Breast epithelium (tissue), 4 donors: ENCODE measurements at regions not wholly inside any gene's neighbourhood (a gene's known extent, or its start where the extent isn't known, plus 50 kb on each side); places are given as distances from the start of the nearest gene placed in this dataset.

Experiments
- DNase-seq, 2 donors: peaks; one replicate each; pipeline ENCODE4 v3.0.0-alpha.2; 2019; ENCODE audit warnings: low spot score in 2 of 2
- H3K27ac ChIP-seq, 2 donors: fragments of 200-600 bp; sonication (generic) in 1 of 2; one replicate each; pipeline ENCODE4 v1.5.1; 2016 to 2019; ENCODE audit warnings: mild to moderate bottlenecking in 1 of 2
- H3K27me3 ChIP-seq, 2 donors: fragments of 200-600 bp; sonication (generic) in 1 of 2; one replicate each; pipeline versions ENCODE4 v1.5.1 to v1.6.0; 2017 to 2019; ENCODE audit warnings: control low read depth in 1 of 2, mild to moderate bottlenecking in 1 of 2
- H3K36me3 ChIP-seq: fragments of 200-600 bp; one replicate; pipeline ENCODE4 v1.5.1; 2019
- H3K4me1 ChIP-seq, 2 donors: fragments of 200-600 bp; sonication (generic); one replicate each; pipeline ENCODE4 v1.5.1; 2016 to 2019; ENCODE audit warnings: control low read depth in 1 of 2
- H3K4me3 ChIP-seq, 3 donors: fragments of 200-600 bp; sonication (generic); 1 replicate in 2 of 3; 2 replicates in 1 of 3; pipeline ENCODE4 v1.5.1; 2016 to 2019; ENCODE audit warnings: mild to moderate bottlenecking in 3 of 3, moderate library complexity in 2 of 3
- H3K9me3 ChIP-seq, 2 donors: fragments of 200-600 bp; sonication (generic) in 1 of 2; one replicate each; pipeline ENCODE4 v1.5.1; 2016 to 2019; ENCODE audit warnings: control low read depth in 1 of 2
- CTCF ChIP-seq, 3 donors: fragments of 450-650 bp; IDR thresholded peaks; one replicate each; pipeline ENCODE4 v1.5.1; 2016 to 2017; ENCODE audit warnings: antibody characterized with exemption in 3 of 3, mild to moderate bottlenecking in 3 of 3, moderate library complexity in 3 of 3
- POLR2A ChIP-seq: fragments of 450-650 bp; IDR thresholded peaks from one replicate; pipeline ENCODE4 v1.6.1; 2016; ENCODE audit warnings: antibody characterized with exemption, mild to moderate bottlenecking, moderate library complexity
- POLR2AphosphoS5 ChIP-seq, 3 donors: sonication (generic); formaldehyde crosslinking; IDR thresholded peaks; one replicate each; pipeline ENCODE4 v1.6.1; 2017; ENCODE audit warnings: antibody characterized with exemption in 3 of 3
- intact Hi-C: fragments of 100-400 bp; cut with DNase I; formaldehyde crosslinking; loops from one replicate; pipeline ENCODE4 v1.15.1; 2023; ENCODE audit warnings: low total_unique reads

GRCh38 chr12:78446555-78446954 lies 418.0 kb upstream of the SYT1 start:
- no peaks in the 10 kb centered on the region for H3K27me3 ChIP-seq
- H3K4me1 ChIP-seq, result no peaks in the 10 kb centered on the region
- DNase-seq, result no peak
- no peaks in the 10 kb centered on the region for H3K36me3 ChIP-seq
- TF ChIP-seq CTCF (IDR thresholded peaks at IDR 0.05) (no peak), POLR2A (no peak), POLR2AphosphoS5 (IDR thresholded peaks at IDR 0.05) (no peak)
- no peak overlapping the region for H3K27ac ChIP-seq
- H3K9me3 ChIP-seq, result no peaks in the 10 kb centered on the region
- intact Hi-C loops, result no loop called here
- H3K4me3 ChIP-seq, result no peak overlapping the region

DNA sequence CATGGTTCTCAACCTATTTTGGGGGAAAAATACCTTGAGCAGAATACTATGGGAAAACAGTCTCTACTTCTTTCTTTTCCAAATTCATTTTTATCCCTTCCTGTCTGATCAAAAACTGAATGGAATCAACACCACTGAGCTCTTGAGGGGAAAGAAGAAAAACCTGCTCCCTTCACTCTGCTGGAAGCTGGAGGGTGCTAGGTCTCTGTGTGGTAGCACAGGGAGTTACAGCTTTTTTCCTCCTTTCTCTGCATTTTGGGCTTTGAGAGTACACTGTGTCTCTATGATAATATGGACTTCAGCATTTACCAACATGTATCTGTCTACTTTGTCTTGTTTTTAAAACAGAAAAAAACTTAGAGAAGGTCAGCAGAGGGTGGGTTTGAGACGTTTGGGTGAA lies 417.2 kb upstream of the SYT1 start:
- H3K9me3 ChIP-seq, result no peaks in the 10 kb centered on the region
- TF ChIP-seq POLR2A (no peak), CTCF (IDR thresholded peaks at IDR 0.05) (no peak), POLR2AphosphoS5 (IDR thresholded peaks at IDR 0.05) (no peak)
- no peak for DNase-seq
- no peaks in the 10 kb centered on the region for H3K36me3 ChIP-seq
- no peaks in the 10 kb centered on the region for H3K4me1 ChIP-seq
- intact Hi-C loops, result no loop called here
- H3K27me3 ChIP-seq, result no peaks in the 10 kb centered on the region
- H3K27ac ChIP-seq, result no peak overlapping the region
- H3K4me3 ChIP-seq, result no peak overlapping the region

DNA sequence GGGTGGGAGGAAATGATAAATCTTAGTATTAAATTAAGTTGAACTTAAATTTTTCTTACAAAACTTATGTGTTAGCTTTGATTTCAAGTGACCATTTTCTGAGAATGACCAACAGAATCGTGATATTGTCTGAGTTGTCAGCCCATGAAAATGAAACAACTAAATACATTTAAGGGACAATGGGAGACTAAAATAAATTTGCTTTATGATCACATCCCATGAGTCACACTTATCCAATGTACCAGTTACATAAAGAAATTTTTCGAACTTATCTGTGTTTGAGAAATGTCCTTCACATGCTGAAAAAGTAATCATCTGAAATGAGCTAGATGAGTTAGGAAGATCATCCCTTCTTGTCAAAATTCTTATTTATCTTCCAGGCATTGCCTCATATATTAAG lies 415.9 kb upstream of the SYT1 start:
- no peak overlapping the region for H3K27ac ChIP-seq
- no peaks in the 10 kb centered on the region for H3K36me3 ChIP-seq
- no peak for DNase-seq
- no peaks in the 10 kb centered on the region for H3K9me3 ChIP-seq
- TF ChIP-seq POLR2AphosphoS5 (IDR thresholded peaks at IDR 0.05) (no peak), POLR2A (no peak), CTCF (IDR thresholded peaks at IDR 0.05) (no peak)
- intact Hi-C loops, result no loop called here
- no peaks in the 10 kb centered on the region for H3K27me3 ChIP-seq
- no peaks in the 10 kb centered on the region for H3K4me1 ChIP-seq
- H3K4me3 ChIP-seq, result no peak overlapping the region

GRCh38 chr12:78455991-78456390 lies 408.6 kb upstream of the SYT1 start:
- intact Hi-C loops, result no loop called here
- Histone ChIP-seq H3K9me3 (no peaks in the 10 kb centered on the region), H3K4me3 (no peak overlapping the region), H3K36me3 (no peaks in the 10 kb centered on the region), H3K27ac (no peak overlapping the region), H3K27me3 (no peaks in the 10 kb centered on the region), H3K4me1 (no peaks in the 10 kb centered on the region)
- no peak for TF ChIP-seq POLR2AphosphoS5 (IDR thresholded peaks at IDR 0.05)
- TF ChIP-seq CTCF (IDR thresholded peaks at IDR 0.05), result no peak
- TF ChIP-seq POLR2A, result no peak
- DNase-seq, result no peak

GRCh38 chr12:78457938-78458337 lies 406.6 kb upstream of the SYT1 start:
- Histone ChIP-seq H3K27ac (no peak overlapping the region), H3K36me3 (no peaks in the 10 kb centered on the region), H3K9me3 (no peaks in the 10 kb centered on the region), H3K27me3 (no peaks in the 10 kb centered on the region), H3K4me1 (no peaks in the 10 kb centered on the region), H3K4me3 (no peak overlapping the region)
- TF ChIP-seq POLR2AphosphoS5 (IDR thresholded peaks at IDR 0.05) (no peak), POLR2A (no peak), CTCF (IDR thresholded peaks at IDR 0.05) (no peak)
- DNase-seq, result no peak
- intact Hi-C loops, result no loop called here
